Endothelial cell of umbilical vein (primary cell): ENCODE measurements at regions not wholly inside any gene's neighbourhood (a gene's known extent, or its start where the extent isn't known, plus 50 kb on each side); places are given as distances from the start of the nearest gene placed in this dataset.

Experiments used
- BruUV-seq: library from RNA; stranded (reverse); fragments of 400-500 nt; replicated peaks from 2 replicates; lab custom pipeline; 2021; lab: Mats Ljungman, UMichigan
- CTCF ChIA-PET: fragments of 300-600, 350-600 bp; sonication (Branson Sonifier 250); formaldehyde crosslinking; loops from one replicate; lab custom pipeline; 2021; ENCODE audit warnings: antibody characterized with exemption, inconsistent platforms; lab: Charles Lee
- POLR2A ChIA-PET: fragments of 300-600, 350-600 bp; sonication (Branson Sonifier 250); formaldehyde crosslinking; loops from one replicate; lab custom pipeline; 2021; ENCODE audit warnings: antibody characterized with exemption, inconsistent platforms; lab: Charles Lee
- DNase-seq: peaks from one replicate; pipeline ENCODE4 v3.0.0-alpha.2; 2011; ENCODE audit warnings: low read depth, low spot score
- FAIRE-seq: peaks from 2 replicates; lab custom pipeline; 2011; peaks lifted over from hg19 to GRCh38; lab: Jason Lieb, UNC
- H2AFZ ChIP-seq: 2 replicates; pipeline ENCODE4 v1.6.0; 2012; ENCODE audit warnings: low read depth, low read length, control low read depth, inconsistent platforms
- H3K27ac ChIP-seq: 2 replicates; pipeline ENCODE4 v1.5.1; 2011; ENCODE audit warnings: low read depth, mild to moderate bottlenecking, control low read depth, low read length, moderate library complexity; ENCODE audit not compliant: insufficient read depth
- H3K27me3 ChIP-seq, 2 experiments: 2 replicates each; pipeline versions ENCODE4 v1.6.0 to v1.6.1; 2011; ENCODE audit warnings: low read length in 2 of 2, mixed read lengths in 1 of 2; ENCODE audit not compliant: control insufficient read depth in 2 of 2, insufficient read depth in 2 of 2
- H3K36me3 ChIP-seq, 2 experiments: 2 replicates in 1 of 2; 3 replicates in 1 of 2; pipeline ENCODE4 v1.5.1; 2011; ENCODE audit warnings: low read length in 2 of 2, mild to moderate bottlenecking in 1 of 2, moderate library complexity in 1 of 2; ENCODE audit not compliant: control insufficient read depth in 2 of 2, insufficient read depth in 2 of 2; ENCODE audit errors: extremely low read depth in 1 of 2
- H3K4me1 ChIP-seq: 3 replicates; pipeline ENCODE4 v1.5.1; 2011; ENCODE audit warnings: mild to moderate bottlenecking, low read length; ENCODE audit not compliant: control insufficient read depth, insufficient read depth; ENCODE audit errors: extremely low read depth
- H3K4me2 ChIP-seq: 2 replicates; pipeline ENCODE4 v1.6.1; 2011; ENCODE audit warnings: low read length, control low read depth, mixed read lengths; ENCODE audit not compliant: insufficient read depth
- H3K4me3 ChIP-seq, 3 experiments: fragments of 200-600 bp in 1 of 3; sonication (generic), shearing (Covaris generic) in 1 of 3; replicated peaks in 1 of 3; 2 replicates each; pipeline ENCODE4 v1.5.1; 2011 to 2016; ENCODE audit warnings: control low read depth in 3 of 3, low read length in 3 of 3, mild to moderate bottlenecking in 2 of 3, inconsistent platforms in 1 of 3, low read depth in 1 of 3, moderate library complexity in 1 of 3; ENCODE audit not compliant: insufficient read depth in 1 of 3
- H3K79me2 ChIP-seq: 2 replicates; pipeline ENCODE4 v1.6.0; 2012; ENCODE audit warnings: low read length, inconsistent platforms; ENCODE audit not compliant: control insufficient read depth, insufficient read depth
- H3K9ac ChIP-seq: replicated peaks from 2 replicates; pipeline ENCODE3; 2011; ENCODE audit warnings: low read length, control low read depth; ENCODE audit not compliant: insufficient read depth; ENCODE audit errors: extremely low read depth
- H3K9me1 ChIP-seq: replicated peaks from 3 replicates; pipeline ENCODE4 v1.6.0; 2011; ENCODE audit warnings: mild to moderate bottlenecking, low read length; ENCODE audit not compliant: control insufficient read depth, insufficient read depth; ENCODE audit errors: extremely low read depth
- H3K9me3 ChIP-seq: replicated peaks from 2 replicates; pipeline ENCODE4 v1.5.1; 2012; ENCODE audit warnings: low read length, inconsistent platforms; ENCODE audit not compliant: control insufficient read depth, insufficient read depth
- H4K20me1 ChIP-seq: replicated peaks from 2 replicates; pipeline ENCODE3; 2011; ENCODE audit warnings: mild to moderate bottlenecking, low read length; ENCODE audit not compliant: control insufficient read depth, insufficient read depth; ENCODE audit errors: extremely low read depth
- EZH2 ChIP-seq: IDR thresholded peaks from 2 replicates; pipeline ENCODE4 v1.6.1; 2012; ENCODE audit warnings: borderline replicate concordance, low read depth, mild to moderate bottlenecking, moderate library complexity, low read length, inconsistent platforms; ENCODE audit not compliant: severe bottlenecking
- FOS ChIP-seq: IDR thresholded peaks from 2 replicates; pipeline ENCODE4 v1.6.1; 2011; ENCODE audit warnings: mild to moderate bottlenecking, low read length, moderate library complexity, borderline replicate concordance; ENCODE audit not compliant: insufficient read depth
- GATA2 ChIP-seq: IDR thresholded peaks from 2 replicates; pipeline ENCODE4 v1.7.0; 2011; ENCODE audit warnings: low read depth, mild to moderate bottlenecking, moderate library complexity, mixed read lengths, low read length; ENCODE audit not compliant: insufficient read length, insufficient read depth
- POLR2A ChIP-seq: IDR thresholded peaks from 2 replicates; pipeline ENCODE4 v1.6.1; 2012; ENCODE audit warnings: low read depth, mild to moderate bottlenecking, control low read depth, low read length
- POLR2AphosphoS5 ChIP-seq: IDR thresholded peaks from 2 replicates; pipeline ENCODE4 v1.6.1; 2012; ENCODE audit warnings: low read depth, mild to moderate bottlenecking, control low read depth, low read length, moderate library complexity; ENCODE audit not compliant: insufficient read depth
- dilution Hi-C: fragments of 300-500 bp; cut with MboI; formaldehyde crosslinking; loops from one replicate; pipeline ENCODE4 v1.15.0; 2019; ENCODE audit warnings: low sequenced_read_pairs; ENCODE audit not compliant: extremely low pct_ligation_motif_present
- intact Hi-C: fragments of 100-400 bp; cut with micrococcal nuclease; formaldehyde crosslinking; loops from one replicate; pipeline ENCODE4 v1.10.0; 2022
- TF ChIP-seq, protein P1 (sequence below), 2 donors: IDR thresholded peaks; 1 replicate in 1 of 2; 2 replicates in 1 of 2; pipeline ENCODE4 v1.5.1; 2011; ENCODE audit warnings: low read length in 2 of 2, mild to moderate bottlenecking in 2 of 2, moderate library complexity in 2 of 2, control low read depth in 1 of 2, inconsistent platforms in 1 of 2, low read depth in 1 of 2; ENCODE audit not compliant: insufficient read depth in 1 of 2; ENCODE audit errors: extremely low read depth in 1 of 2
- TF ChIP-seq, protein P2 (sequence below): IDR thresholded peaks from 2 replicates; pipeline ENCODE4 v1.6.1; 2011; ENCODE audit not compliant: insufficient read depth, insufficient read length

- Histone ChIP-seq H3K27ac (no peak overlapping the region), H3K79me2 (no peaks in the 10 kb centered on the region), H3K27me3 (peaks cover 20 to 27% of the 10 kb centered on the region in 2 experiments), H3K36me3 (no peaks in the 10 kb centered on the region), H4K20me1 (no peaks in the 10 kb centered on the region), H3K4me1 (no peaks in the 10 kb centered on the region), H2AFZ (no peak overlapping the region), H3K4me3 (no peak overlapping the region), H3K9me1 (no peaks in the 10 kb centered on the region), H3K4me2 (no peak overlapping the region), H3K9ac (no peak overlapping the region), H3K9me3 (no peaks in the 10 kb centered on the region)
- DNase-seq (peak; percentile 39), FAIRE-seq (no peak)
- TF ChIP-seq, protein P1, sequence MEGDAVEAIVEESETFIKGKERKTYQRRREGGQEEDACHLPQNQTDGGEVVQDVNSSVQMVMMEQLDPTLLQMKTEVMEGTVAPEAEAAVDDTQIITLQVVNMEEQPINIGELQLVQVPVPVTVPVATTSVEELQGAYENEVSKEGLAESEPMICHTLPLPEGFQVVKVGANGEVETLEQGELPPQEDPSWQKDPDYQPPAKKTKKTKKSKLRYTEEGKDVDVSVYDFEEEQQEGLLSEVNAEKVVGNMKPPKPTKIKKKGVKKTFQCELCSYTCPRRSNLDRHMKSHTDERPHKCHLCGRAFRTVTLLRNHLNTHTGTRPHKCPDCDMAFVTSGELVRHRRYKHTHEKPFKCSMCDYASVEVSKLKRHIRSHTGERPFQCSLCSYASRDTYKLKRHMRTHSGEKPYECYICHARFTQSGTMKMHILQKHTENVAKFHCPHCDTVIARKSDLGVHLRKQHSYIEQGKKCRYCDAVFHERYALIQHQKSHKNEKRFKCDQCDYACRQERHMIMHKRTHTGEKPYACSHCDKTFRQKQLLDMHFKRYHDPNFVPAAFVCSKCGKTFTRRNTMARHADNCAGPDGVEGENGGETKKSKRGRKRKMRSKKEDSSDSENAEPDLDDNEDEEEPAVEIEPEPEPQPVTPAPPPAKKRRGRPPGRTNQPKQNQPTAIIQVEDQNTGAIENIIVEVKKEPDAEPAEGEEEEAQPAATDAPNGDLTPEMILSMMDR (IDR thresholded peaks at IDR 0.05; ENCODE audit: extremely low read depth in 1 of 2, insufficient read depth in 1 of 2, low read depth in 1 of 2, low read length in 2 of 2) = peak in 1 of 2 donors; percentile 12
- no peak for TF ChIP-seq GATA2
- intact Hi-C loops = loop anchor here (1.0 kb wide), 1 partner anchor 177 kb away; no protein-coding TSS in a partner anchor
- ChIA-PET CTCF (interaction anchor here (0.8 to 12.6 kb wide), 21 partner anchors 9 to 525 kb away, joined by 3 to 416 read pairs (median 4); partner anchors contain the start of gene FOXD2), POLR2A (no interaction called here)
- dilution Hi-C loops = no loop called here
- no TSS peak for BruUV-seq
Measured at GRCh38 chr1:47703981-47704596, 266.2 kb downstream of the FOXD2 start.

- no peak for FAIRE-seq
Measured at GRCh38 chr1:47705517-47706130, 267.8 kb downstream of the FOXD2 start.

More at GRCh38 chr1:47705517-47706130, 267.8 kb downstream of the FOXD2 start:
- H3K79me2 ChIP-seq = no peaks in the 10 kb centered on the region
- H4K20me1 ChIP-seq = no peaks in the 10 kb centered on the region
- H3K9me3 ChIP-seq = no peaks in the 10 kb centered on the region
- H3K27ac ChIP-seq = no peak overlapping the region
- TF ChIP-seq POLR2A (no peak), EZH2 (no peak), POLR2AphosphoS5 (no peak), FOS (no peak)
- TF ChIP-seq, protein P2, sequence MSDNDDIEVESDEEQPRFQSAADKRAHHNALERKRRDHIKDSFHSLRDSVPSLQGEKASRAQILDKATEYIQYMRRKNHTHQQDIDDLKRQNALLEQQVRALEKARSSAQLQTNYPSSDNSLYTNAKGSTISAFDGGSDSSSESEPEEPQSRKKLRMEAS = no peak
- dilution Hi-C loops (no loop called here), intact Hi-C loops (no loop called here)
- no peak overlapping the region for H2AFZ ChIP-seq
- POLR2A ChIA-PET = no interaction called here
- DNase-seq = no peak
- CTCF ChIA-PET = interaction anchor here (1.1 to 12.6 kb wide), 7 partner anchors 21 to 271 kb away, joined by 3 to 416 read pairs (median 25); partner anchors contain the start of gene FOXD2
- no peak overlapping the region for H3K4me3 ChIP-seq
- peaks cover 28 to 40% of the 10 kb centered on the region in 2 experiments for H3K27me3 ChIP-seq
- peaks cover 7% of the 10 kb centered on the region for H3K4me1 ChIP-seq
- no peaks in the 10 kb centered on the region for H3K36me3 ChIP-seq
- H3K9ac ChIP-seq = no peak overlapping the region
- no peak overlapping the region for H3K4me2 ChIP-seq
- H3K9me1 ChIP-seq = no peaks in the 10 kb centered on the region
- no TSS peak for BruUV-seq
